Putamen (tissue), 1 donor: ENCODE measurements at regions not wholly inside any gene's neighbourhood (a gene's known extent, or its start where the extent isn't known, plus 50 kb on each side); places are given as distances from the start of the nearest gene placed in this dataset.
"Not testable (repeated sequence)": the region's sequence is repeated elsewhere in the genome, so short reads cannot be mapped to it uniquely, and the experiment has no call there.

Experiments used
- DNase-seq: peaks from one replicate; pipeline ENCODE4 v3.0.0-alpha.2; 2016; ENCODE audit warnings: low spot score

GRCh38 chr10:3346851-3347250 lies 174.3 kb upstream of the PITRM1 start:
- DNase-seq = no peak

GRCh38 chr10:3342771-3343170 lies 170.2 kb upstream of the PITRM1 start:
- DNase-seq = no peak

- no peak for DNase-seq
Measured at GRCh38 chr10:3340127-3340730, 167.6 kb upstream of the PITRM1 start.

GRCh38 chr10:3339531-3339950 lies 167.0 kb upstream of the PITRM1 start:
- DNase-seq = no peak

- DNase-seq = no peak
Measured at GRCh38 chr10:3339121-3339520, 166.5 kb upstream of the PITRM1 start.

- no peak for DNase-seq
Measured at GRCh38 chr10:3337741-3338140, 165.2 kb upstream of the PITRM1 start.

GRCh38 chr10:3336673-3337293 lies 164.2 kb upstream of the PITRM1 start:
- no peak for DNase-seq

GRCh38 chr10:3333426-3333825 lies 160.8 kb upstream of the PITRM1 start:
- DNase-seq = no peak

GRCh38 chr10:3331690-3332230 lies 159.2 kb upstream of the PITRM1 start:
- no peak for DNase-seq

- no peak for DNase-seq
Measured at GRCh38 chr10:3331187-3331586, 158.6 kb upstream of the PITRM1 start.

GRCh38 chr10:3330663-3331062 lies 158.1 kb upstream of the PITRM1 start:
- DNase-seq = no peak

- DNase-seq = no peak
Measured at GRCh38 chr10:3325954-3326750, 153.6 kb upstream of the PITRM1 start.

GRCh38 chr10:3324612-3325038 lies 152.0 kb upstream of the PITRM1 start:
- DNase-seq = no peak

GRCh38 chr10:3323865-3324498 lies 151.4 kb upstream of the PITRM1 start:
- DNase-seq = no peak

- no peak for DNase-seq
Measured at GRCh38 chr10:3321123-3321522, 148.5 kb upstream of the PITRM1 start.

GRCh38 chr10:3319811-3320226 lies 147.2 kb upstream of the PITRM1 start:
- no peak for DNase-seq

GRCh38 chr10:3318480-3318807 lies 145.9 kb upstream of the PITRM1 start:
- DNase-seq = not testable (repeated sequence)

GRCh38 chr10:3317553-3318479 lies 145.2 kb upstream of the PITRM1 start:
- not testable (repeated sequence) for DNase-seq

GRCh38 chr10:3314445-3315085 lies 142.0 kb upstream of the PITRM1 start:
- not testable (repeated sequence) for DNase-seq

- not testable (repeated sequence) for DNase-seq
Measured at GRCh38 chr10:3313784-3314444, 141.3 kb upstream of the PITRM1 start.
